Endothelial cell of umbilical vein (primary cell): ENCODE measurements at regions not wholly inside any gene's neighbourhood (a gene's known extent, or its start where the extent isn't known, plus 50 kb on each side); places are given as distances from the start of the nearest gene placed in this dataset.
"Not testable (repeated sequence)": the region's sequence is repeated elsewhere in the genome, so short reads cannot be mapped to it uniquely, and the experiment has no call there.

ENCODE experiments used
- BruUV-seq: library from RNA; stranded (reverse); fragments of 400-500 nt; replicated peaks from 2 replicates; lab custom pipeline; 2021; lab: Mats Ljungman, UMichigan
- CTCF ChIA-PET: fragments of 300-600, 350-600 bp; sonication (Branson Sonifier 250); formaldehyde crosslinking; loops from one replicate; lab custom pipeline; 2021; ENCODE audit warnings: antibody characterized with exemption, inconsistent platforms; lab: Charles Lee
- POLR2A ChIA-PET: fragments of 300-600, 350-600 bp; sonication (Branson Sonifier 250); formaldehyde crosslinking; loops from one replicate; lab custom pipeline; 2021; ENCODE audit warnings: antibody characterized with exemption, inconsistent platforms; lab: Charles Lee
- DNase-seq: peaks from one replicate; pipeline ENCODE4 v3.0.0-alpha.2; 2011; ENCODE audit warnings: low read depth, low spot score
- FAIRE-seq: peaks from 2 replicates; lab custom pipeline; 2011; peaks lifted over from hg19 to GRCh38; lab: Jason Lieb, UNC
- H2AFZ ChIP-seq: 2 replicates; pipeline ENCODE4 v1.6.0; 2012; ENCODE audit warnings: low read depth, low read length, control low read depth, inconsistent platforms
- H3K27ac ChIP-seq: 2 replicates; pipeline ENCODE4 v1.5.1; 2011; ENCODE audit warnings: low read depth, mild to moderate bottlenecking, control low read depth, low read length, moderate library complexity; ENCODE audit not compliant: insufficient read depth
- H3K27me3 ChIP-seq, 2 experiments: 2 replicates each; pipeline versions ENCODE4 v1.6.0 to v1.6.1; 2011; ENCODE audit warnings: low read length in 2 of 2, mixed read lengths in 1 of 2; ENCODE audit not compliant: control insufficient read depth in 2 of 2, insufficient read depth in 2 of 2
- H3K36me3 ChIP-seq, 2 experiments: 2 replicates in 1 of 2; 3 replicates in 1 of 2; pipeline ENCODE4 v1.5.1; 2011; ENCODE audit warnings: low read length in 2 of 2, mild to moderate bottlenecking in 1 of 2, moderate library complexity in 1 of 2; ENCODE audit not compliant: control insufficient read depth in 2 of 2, insufficient read depth in 2 of 2; ENCODE audit errors: extremely low read depth in 1 of 2
- H3K4me1 ChIP-seq: 3 replicates; pipeline ENCODE4 v1.5.1; 2011; ENCODE audit warnings: mild to moderate bottlenecking, low read length; ENCODE audit not compliant: control insufficient read depth, insufficient read depth; ENCODE audit errors: extremely low read depth
- H3K4me2 ChIP-seq: 2 replicates; pipeline ENCODE4 v1.6.1; 2011; ENCODE audit warnings: low read length, control low read depth, mixed read lengths; ENCODE audit not compliant: insufficient read depth
- H3K4me3 ChIP-seq, 3 experiments: fragments of 200-600 bp in 1 of 3; sonication (generic), shearing (Covaris generic) in 1 of 3; replicated peaks in 1 of 3; 2 replicates each; pipeline ENCODE4 v1.5.1; 2011 to 2016; ENCODE audit warnings: control low read depth in 3 of 3, low read length in 3 of 3, mild to moderate bottlenecking in 2 of 3, inconsistent platforms in 1 of 3, low read depth in 1 of 3, moderate library complexity in 1 of 3; ENCODE audit not compliant: insufficient read depth in 1 of 3
- H3K79me2 ChIP-seq: 2 replicates; pipeline ENCODE4 v1.6.0; 2012; ENCODE audit warnings: low read length, inconsistent platforms; ENCODE audit not compliant: control insufficient read depth, insufficient read depth
- H3K9ac ChIP-seq: replicated peaks from 2 replicates; pipeline ENCODE3; 2011; ENCODE audit warnings: low read length, control low read depth; ENCODE audit not compliant: insufficient read depth; ENCODE audit errors: extremely low read depth
- H3K9me1 ChIP-seq: replicated peaks from 3 replicates; pipeline ENCODE4 v1.6.0; 2011; ENCODE audit warnings: mild to moderate bottlenecking, low read length; ENCODE audit not compliant: control insufficient read depth, insufficient read depth; ENCODE audit errors: extremely low read depth
- H3K9me3 ChIP-seq: replicated peaks from 2 replicates; pipeline ENCODE4 v1.5.1; 2012; ENCODE audit warnings: low read length, inconsistent platforms; ENCODE audit not compliant: control insufficient read depth, insufficient read depth
- H4K20me1 ChIP-seq: replicated peaks from 2 replicates; pipeline ENCODE3; 2011; ENCODE audit warnings: mild to moderate bottlenecking, low read length; ENCODE audit not compliant: control insufficient read depth, insufficient read depth; ENCODE audit errors: extremely low read depth
- EZH2 ChIP-seq: IDR thresholded peaks from 2 replicates; pipeline ENCODE4 v1.6.1; 2012; ENCODE audit warnings: borderline replicate concordance, low read depth, mild to moderate bottlenecking, moderate library complexity, low read length, inconsistent platforms; ENCODE audit not compliant: severe bottlenecking
- FOS ChIP-seq: IDR thresholded peaks from 2 replicates; pipeline ENCODE4 v1.6.1; 2011; ENCODE audit warnings: mild to moderate bottlenecking, low read length, moderate library complexity, borderline replicate concordance; ENCODE audit not compliant: insufficient read depth
- GATA2 ChIP-seq: IDR thresholded peaks from 2 replicates; pipeline ENCODE4 v1.7.0; 2011; ENCODE audit warnings: low read depth, mild to moderate bottlenecking, moderate library complexity, mixed read lengths, low read length; ENCODE audit not compliant: insufficient read length, insufficient read depth
- JUN ChIP-seq: IDR thresholded peaks from 2 replicates; pipeline ENCODE4 v1.6.1; 2011; ENCODE audit warnings: borderline replicate concordance, low read depth; ENCODE audit not compliant: insufficient read length, insufficient read depth
- MYC ChIP-seq: IDR thresholded peaks from one replicate; pipeline ENCODE4 v1.6.1; 2011; ENCODE audit warnings: mild to moderate bottlenecking, low read depth, low read length
- POLR2A ChIP-seq: IDR thresholded peaks from 2 replicates; pipeline ENCODE4 v1.6.1; 2012; ENCODE audit warnings: low read depth, mild to moderate bottlenecking, control low read depth, low read length
- POLR2AphosphoS5 ChIP-seq: IDR thresholded peaks from 2 replicates; pipeline ENCODE4 v1.6.1; 2012; ENCODE audit warnings: low read depth, mild to moderate bottlenecking, control low read depth, low read length, moderate library complexity; ENCODE audit not compliant: insufficient read depth
- dilution Hi-C: fragments of 300-500 bp; cut with MboI; formaldehyde crosslinking; loops from one replicate; pipeline ENCODE4 v1.15.0; 2019; ENCODE audit warnings: low sequenced_read_pairs; ENCODE audit not compliant: extremely low pct_ligation_motif_present
- intact Hi-C: fragments of 100-400 bp; cut with micrococcal nuclease; formaldehyde crosslinking; loops from one replicate; pipeline ENCODE4 v1.10.0; 2022
- TF ChIP-seq, protein P1 (sequence below), 2 donors: IDR thresholded peaks; 1 replicate in 1 of 2; 2 replicates in 1 of 2; pipeline ENCODE4 v1.5.1; 2011; ENCODE audit warnings: low read length in 2 of 2, mild to moderate bottlenecking in 2 of 2, moderate library complexity in 2 of 2, control low read depth in 1 of 2, inconsistent platforms in 1 of 2, low read depth in 1 of 2; ENCODE audit not compliant: insufficient read depth in 1 of 2; ENCODE audit errors: extremely low read depth in 1 of 2
- TF ChIP-seq, protein P2 (sequence below): IDR thresholded peaks from 2 replicates; pipeline ENCODE4 v1.6.1; 2011; ENCODE audit not compliant: insufficient read depth, insufficient read length

DNA sequence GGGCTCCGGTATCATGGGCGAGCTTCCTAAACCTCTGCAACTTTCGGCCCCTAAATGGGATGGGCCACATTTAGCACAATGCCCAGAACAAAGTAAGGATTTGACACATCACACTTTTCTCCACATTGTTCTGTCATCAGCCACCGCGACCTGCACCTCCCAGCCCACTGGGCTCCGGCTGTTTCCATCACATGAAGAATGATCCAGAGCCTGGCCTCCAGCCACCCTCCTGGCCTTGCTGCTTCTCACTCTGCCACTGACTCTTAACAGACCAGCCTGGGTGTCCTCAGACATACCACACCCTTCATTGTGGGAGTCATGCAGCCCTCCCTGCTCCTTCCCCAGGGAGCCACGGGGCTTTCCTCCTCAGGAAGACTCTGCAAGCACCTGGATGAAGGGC is 113.7 kb downstream of the IGLL1 start:
- dilution Hi-C loops = no loop called here
- no peak overlapping the region for H2AFZ ChIP-seq
- no TSS peak for BruUV-seq
- ChIA-PET CTCF (no interaction called here), POLR2A (no interaction called here)
- H3K36me3 ChIP-seq = no peaks in the 10 kb centered on the region
- no peak overlapping the region for H3K9ac ChIP-seq
- no peaks in the 10 kb centered on the region for H3K9me3 ChIP-seq
- no peak for TF ChIP-seq POLR2AphosphoS5
- TF ChIP-seq, protein P1, sequence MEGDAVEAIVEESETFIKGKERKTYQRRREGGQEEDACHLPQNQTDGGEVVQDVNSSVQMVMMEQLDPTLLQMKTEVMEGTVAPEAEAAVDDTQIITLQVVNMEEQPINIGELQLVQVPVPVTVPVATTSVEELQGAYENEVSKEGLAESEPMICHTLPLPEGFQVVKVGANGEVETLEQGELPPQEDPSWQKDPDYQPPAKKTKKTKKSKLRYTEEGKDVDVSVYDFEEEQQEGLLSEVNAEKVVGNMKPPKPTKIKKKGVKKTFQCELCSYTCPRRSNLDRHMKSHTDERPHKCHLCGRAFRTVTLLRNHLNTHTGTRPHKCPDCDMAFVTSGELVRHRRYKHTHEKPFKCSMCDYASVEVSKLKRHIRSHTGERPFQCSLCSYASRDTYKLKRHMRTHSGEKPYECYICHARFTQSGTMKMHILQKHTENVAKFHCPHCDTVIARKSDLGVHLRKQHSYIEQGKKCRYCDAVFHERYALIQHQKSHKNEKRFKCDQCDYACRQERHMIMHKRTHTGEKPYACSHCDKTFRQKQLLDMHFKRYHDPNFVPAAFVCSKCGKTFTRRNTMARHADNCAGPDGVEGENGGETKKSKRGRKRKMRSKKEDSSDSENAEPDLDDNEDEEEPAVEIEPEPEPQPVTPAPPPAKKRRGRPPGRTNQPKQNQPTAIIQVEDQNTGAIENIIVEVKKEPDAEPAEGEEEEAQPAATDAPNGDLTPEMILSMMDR (IDR thresholded peaks at IDR 0.05; ENCODE audit: extremely low read depth in 1 of 2, insufficient read depth in 1 of 2, low read depth in 1 of 2, low read length in 2 of 2) = no peak
- no peak for TF ChIP-seq JUN
- TF ChIP-seq MYC = no peak
- TF ChIP-seq, protein P2, sequence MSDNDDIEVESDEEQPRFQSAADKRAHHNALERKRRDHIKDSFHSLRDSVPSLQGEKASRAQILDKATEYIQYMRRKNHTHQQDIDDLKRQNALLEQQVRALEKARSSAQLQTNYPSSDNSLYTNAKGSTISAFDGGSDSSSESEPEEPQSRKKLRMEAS = no peak
- no peak for TF ChIP-seq EZH2
- no peak for TF ChIP-seq POLR2A
- no peak for TF ChIP-seq GATA2
- TF ChIP-seq FOS = no peak
- FAIRE-seq = no peak
- intact Hi-C loops = no loop called here
- H3K4me3 ChIP-seq = no peak overlapping the region
- no peaks in the 10 kb centered on the region for H3K79me2 ChIP-seq
- no peak overlapping the region for H3K27ac ChIP-seq
- DNase-seq = no peak
- H3K4me2 ChIP-seq = no peak overlapping the region
- H3K27me3 ChIP-seq = peaks cover 2 to 3% of the 10 kb centered on the region in 2 experiments
- no peaks in the 10 kb centered on the region for H4K20me1 ChIP-seq
- H3K9me1 ChIP-seq = no peaks in the 10 kb centered on the region
- no peaks in the 10 kb centered on the region for H3K4me1 ChIP-seq

DNA sequence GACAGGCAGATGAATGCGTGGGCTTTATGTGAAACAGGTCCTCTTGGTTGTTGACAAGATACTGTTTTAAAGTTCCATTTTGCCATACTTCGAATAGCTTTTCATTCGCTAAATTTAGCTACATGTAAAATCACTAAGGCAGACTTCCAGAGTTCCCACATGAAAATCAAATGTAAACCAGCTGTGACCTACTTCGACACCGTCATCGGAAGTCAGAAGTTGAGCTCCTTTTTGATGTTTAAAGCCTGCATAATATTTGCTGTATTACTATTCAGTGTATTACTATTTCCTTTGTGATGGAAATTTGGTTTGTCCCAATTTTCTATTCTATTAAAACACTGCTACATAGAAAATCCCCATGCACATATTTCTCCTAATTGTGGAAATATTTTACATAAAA is 115.3 kb downstream of the IGLL1 start:
- H4K20me1 ChIP-seq, BruUV-seq, H3K9me3 ChIP-seq, DNase-seq, dilution Hi-C loops, H3K27ac ChIP-seq, H3K9ac ChIP-seq, intact Hi-C loops, FAIRE-seq, H3K79me2 ChIP-seq, H2AFZ ChIP-seq, H3K27me3 ChIP-seq, POLR2A ChIA-PET, H3K4me2 ChIP-seq, H3K9me1 ChIP-seq, H3K4me3 ChIP-seq, H3K36me3 ChIP-seq, H3K4me1 ChIP-seq: not testable (repeated sequence)
- CTCF ChIA-PET = interaction anchor here (0.8 kb wide), 1 partner anchor 42 kb away, joined by 3 read pairs; no protein-coding TSS in a partner anchor

DNA sequence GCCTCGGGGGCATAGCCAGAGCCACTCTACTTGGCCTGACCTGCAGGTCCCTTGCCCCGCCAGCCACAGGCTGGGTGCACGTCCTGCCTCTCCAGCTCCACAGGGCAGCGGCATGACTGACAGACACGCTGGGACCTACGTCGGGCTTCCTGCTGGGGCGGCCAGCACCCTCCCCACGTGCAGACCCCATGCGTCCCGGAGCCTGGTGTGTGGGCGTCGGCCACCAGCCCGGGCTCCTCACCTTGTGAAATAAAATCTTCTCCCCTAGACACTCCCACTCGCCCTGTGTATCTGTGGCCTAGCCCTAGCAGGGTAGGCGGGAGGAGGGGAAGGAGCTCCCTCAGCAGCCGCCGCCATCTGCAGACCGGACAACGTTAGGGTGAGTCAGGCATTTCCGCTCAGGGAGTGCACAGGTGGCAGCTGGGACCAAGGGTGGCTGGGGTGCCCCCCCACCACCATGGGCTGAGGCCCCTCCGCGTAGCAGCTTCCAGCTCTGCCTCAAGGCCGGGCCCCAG is 119.5 kb downstream of the IGLL1 start:
- dilution Hi-C loops, CTCF ChIA-PET: not testable (repeated sequence)

More for the DNA sequence above, 119.5 kb downstream of the IGLL1 start:
- H2AFZ ChIP-seq, FAIRE-seq, H4K20me1 ChIP-seq, H3K9me1 ChIP-seq, H3K9me3 ChIP-seq, H3K4me1 ChIP-seq, H3K9ac ChIP-seq, H3K27me3 ChIP-seq, H3K27ac ChIP-seq, POLR2A ChIA-PET, BruUV-seq, DNase-seq, intact Hi-C loops, H3K79me2 ChIP-seq, H3K4me2 ChIP-seq, H3K36me3 ChIP-seq, H3K4me3 ChIP-seq: not testable (repeated sequence)
